SK-N-SH treated with all-trans-retinoic acid at 6 μM for 48 hours (cell line): ENCODE measurements at regions not wholly inside any gene's neighbourhood (a gene's known extent, or its start where the extent isn't known, plus 50 kb on each side); places are given as distances from the start of the nearest gene placed in this dataset.

Source experiments
- ZNF70 ChIP-seq: fragments of 450-650 bp; formaldehyde crosslinking; IDR thresholded peaks from 2 replicates; pipeline ENCODE4 v1.5.0; 2020; ENCODE audit warnings: mild to moderate bottlenecking, moderate library complexity
- ZNF8 ChIP-seq: fragments of 450-650 bp; formaldehyde crosslinking; IDR thresholded peaks from 2 replicates; pipeline ENCODE4 v1.5.0; 2020; ENCODE audit warnings: mild to moderate bottlenecking, moderate library complexity
- TF ChIP-seq, protein P1 (sequence below): fragments of 250-450 bp; sonication (Bioruptor Pico); IDR thresholded peaks from 2 replicates; pipeline ENCODE4 v1.5.1; 2020; ENCODE audit warnings: low read depth, mild to moderate bottlenecking, moderate library complexity

DNA sequence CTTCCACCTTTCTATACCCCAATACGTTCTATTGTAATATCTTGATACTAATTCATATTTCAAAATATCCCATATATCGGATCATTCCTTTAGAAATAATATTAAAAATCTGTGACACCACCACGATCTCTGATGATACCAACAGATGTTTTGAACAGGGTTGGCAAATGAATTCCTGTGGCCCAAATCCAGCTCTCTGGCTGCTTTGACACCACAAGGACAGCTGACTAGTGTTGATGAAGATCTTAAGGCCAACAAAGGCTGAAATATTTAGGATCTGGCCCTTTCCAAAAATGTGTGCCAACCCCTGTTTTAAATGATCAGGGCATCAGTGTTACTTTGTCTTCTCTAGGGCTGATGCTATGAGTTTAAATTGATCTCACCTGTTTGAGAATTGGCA lies 380.7 kb upstream of the PFKP start:
- no peak for TF ChIP-seq ZNF8
- TF ChIP-seq, protein P1, sequence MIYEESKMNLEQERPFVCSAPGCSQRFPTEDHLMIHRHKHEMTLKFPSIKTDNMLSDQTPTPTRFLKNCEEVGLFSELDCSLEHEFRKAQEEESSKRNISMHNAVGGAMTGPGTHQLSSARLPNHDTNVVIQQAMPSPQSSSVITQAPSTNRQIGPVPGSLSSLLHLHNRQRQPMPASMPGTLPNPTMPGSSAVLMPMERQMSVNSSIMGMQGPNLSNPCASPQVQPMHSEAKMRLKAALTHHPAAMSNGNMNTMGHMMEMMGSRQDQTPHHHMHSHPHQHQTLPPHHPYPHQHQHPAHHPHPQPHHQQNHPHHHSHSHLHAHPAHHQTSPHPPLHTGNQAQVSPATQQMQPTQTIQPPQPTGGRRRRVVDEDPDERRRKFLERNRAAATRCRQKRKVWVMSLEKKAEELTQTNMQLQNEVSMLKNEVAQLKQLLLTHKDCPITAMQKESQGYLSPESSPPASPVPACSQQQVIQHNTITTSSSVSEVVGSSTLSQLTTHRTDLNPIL (CRISPR knock-in tag): no peak
- TF ChIP-seq ZNF70 (CRISPR knock-in tag): no peak
